H1 (cell line): ENCODE measurements at regions not wholly inside any gene's neighbourhood (a gene's known extent, or its start where the extent isn't known, plus 50 kb on each side); places are given as distances from the start of the nearest gene placed in this dataset.

Experiments used
- CTCF ChIA-PET: fragments of 300-600 bp; sonication (Branson Sonifier 250); formaldehyde crosslinking; loops from one replicate; lab custom pipeline; 2021; ENCODE audit not compliant: partially characterized antibody; lab: Charles Lee
- POLR2A ChIA-PET: fragments of 300-600 bp; sonication (Branson Sonifier 250); formaldehyde crosslinking; loops from one replicate; lab custom pipeline; 2021; ENCODE audit warnings: inconsistent platforms; ENCODE audit not compliant: partially characterized antibody; lab: Charles Lee
- DNase-seq, 2 experiments: peaks; one replicate each; pipeline versions ENCODE4 v3.0.0 to v3.0.0-alpha.2; 2010 to 2022; ENCODE audit warnings: low spot score in 2 of 2, low read depth in 1 of 2, mixed read lengths in 1 of 2
- FAIRE-seq: peaks from 2 replicates; lab custom pipeline; 2011; peaks lifted over from hg19 to GRCh38; lab: Jason Lieb, UNC
- H2AFZ ChIP-seq: 2 replicates; pipeline ENCODE4 v1.8.1; 2012; ENCODE audit warnings: low read length, inconsistent platforms
- H2AK5ac ChIP-seq: 2 replicates; pipeline ENCODE4 v1.6.1; 2013; ENCODE audit warnings: low read depth, low read length
- H2BK120ac ChIP-seq: replicated peaks from 2 replicates; pipeline ENCODE3; 2013; ENCODE audit warnings: low read depth, low read length, inconsistent platforms
- H2BK12ac ChIP-seq: 2 replicates; pipeline ENCODE4 v1.6.1; 2013; ENCODE audit warnings: low read depth, low read length
- H2BK15ac ChIP-seq: 2 replicates; pipeline ENCODE4 v1.6.1; 2013; ENCODE audit warnings: low read length
- H2BK20ac ChIP-seq: 2 replicates; pipeline ENCODE4 v1.6.1; 2013; ENCODE audit warnings: low read length
- H2BK5ac ChIP-seq: 2 replicates; pipeline ENCODE4 v1.6.1; 2013; ENCODE audit warnings: low read depth, low read length
- H3K14ac ChIP-seq: 2 replicates; pipeline ENCODE4 v1.6.1; 2013; ENCODE audit warnings: inconsistent platforms; ENCODE audit not compliant: insufficient read length
- H3K18ac ChIP-seq: 2 replicates; pipeline ENCODE4 v1.6.1; 2013; ENCODE audit warnings: low read length; ENCODE audit errors: extremely low read depth
- H3K23ac ChIP-seq: 2 replicates; pipeline ENCODE4 v1.6.1; 2013; ENCODE audit warnings: inconsistent platforms; ENCODE audit not compliant: insufficient read length
- H3K23me2 ChIP-seq: 2 replicates; pipeline ENCODE4 v1.6.1; 2013; ENCODE audit warnings: low read depth, low read length
- H3K27ac ChIP-seq: 2 replicates; pipeline ENCODE4 v1.6.1; 2011; ENCODE audit warnings: low read depth, low read length, inconsistent platforms
- H3K27me3 ChIP-seq, 4 experiments: replicated peaks in 1 of 4; 1 replicate in 1 of 4; 2 replicates in 3 of 4; pipeline versions ENCODE4 v1.6.1 to v1.8.1; 2011 to 2013; ENCODE audit warnings: low read length in 3 of 4, mild to moderate bottlenecking in 3 of 4, inconsistent platforms in 2 of 4, mixed read lengths in 2 of 4, moderate library complexity in 1 of 4; ENCODE audit not compliant: control insufficient read depth in 3 of 4, insufficient read depth in 3 of 4; ENCODE audit errors: extremely low read depth in 1 of 4
- H3K36me3 ChIP-seq, 4 experiments: 2 replicates each; pipeline versions ENCODE4 v1.6.1 to v1.8.1; 2011 to 2013; ENCODE audit warnings: mild to moderate bottlenecking in 4 of 4, low read length in 3 of 4, moderate library complexity in 2 of 4, control low read depth in 1 of 4, inconsistent platforms in 1 of 4; ENCODE audit not compliant: insufficient read depth in 4 of 4, control insufficient read depth in 2 of 4
- H3K4ac ChIP-seq: replicated peaks from 2 replicates; pipeline ENCODE3; 2013; ENCODE audit warnings: low read length, low read depth, mixed read lengths, inconsistent platforms; ENCODE audit not compliant: insufficient read length
- H3K4me1 ChIP-seq, 4 experiments: replicated peaks in 1 of 4; 1 replicate in 1 of 4; 2 replicates in 3 of 4; pipeline versions ENCODE4 v1.6.1 to v1.8.1; 2011 to 2013; ENCODE audit warnings: low read length in 3 of 4, inconsistent platforms in 2 of 4, mixed read lengths in 1 of 4; ENCODE audit not compliant: insufficient read depth in 4 of 4, control insufficient read depth in 3 of 4
- H3K4me2 ChIP-seq, 2 experiments: 2 replicates each; pipeline versions ENCODE4 v1.6.1 to v1.8.1; 2011 to 2013; ENCODE audit warnings: low read depth in 2 of 2, low read length in 2 of 2, control low read depth in 1 of 2, inconsistent platforms in 1 of 2, mild to moderate bottlenecking in 1 of 2; ENCODE audit not compliant: insufficient read depth in 1 of 2
- H3K4me3 ChIP-seq, 4 experiments: fragments of 200-600, 300-600 bp in 1 of 4; sonication (generic), shearing (Covaris generic), sonication (Bioruptor Twin) in 1 of 4; 2 replicates each; pipeline versions ENCODE4 v1.5.1 to v1.8.1; 2011 to 2016; ENCODE audit warnings: low read length in 4 of 4, low read depth in 3 of 4, control low read depth in 2 of 4, inconsistent platforms in 2 of 4, mild to moderate bottlenecking in 2 of 4, mixed read lengths in 1 of 4, moderate library complexity in 1 of 4; ENCODE audit not compliant: insufficient read depth in 2 of 4; ENCODE audit errors: extremely low read depth in 1 of 4
- H3K56ac ChIP-seq: replicated peaks from 2 replicates; pipeline ENCODE3; 2013; ENCODE audit warnings: low read depth, mild to moderate bottlenecking, mixed read lengths, low read length, inconsistent platforms; ENCODE audit not compliant: insufficient read length
- H3K79me1 ChIP-seq: 2 replicates; pipeline ENCODE4 v1.6.1; 2013; ENCODE audit warnings: low read depth, low read length, control low read depth
- H3K79me2 ChIP-seq, 2 experiments: 2 replicates each; pipeline versions ENCODE4 v1.6.1 to v1.8.1; 2012 to 2013; ENCODE audit warnings: low read length in 2 of 2, mild to moderate bottlenecking in 2 of 2, inconsistent platforms in 1 of 2; ENCODE audit not compliant: insufficient read depth in 2 of 2, control insufficient read depth in 1 of 2
- H3K9ac ChIP-seq, 4 experiments: replicated peaks in 1 of 4; 1 replicate in 1 of 4; 2 replicates in 3 of 4; pipeline versions ENCODE4 v1.6.1 to v1.8.1; 2011 to 2013; ENCODE audit warnings: low read depth in 3 of 4, low read length in 3 of 4, control low read depth in 2 of 4, mild to moderate bottlenecking in 2 of 4, moderate library complexity in 2 of 4, inconsistent platforms in 1 of 4; ENCODE audit errors: extremely low read depth in 1 of 4
- H3K9me3 ChIP-seq, 2 experiments: 2 replicates each; pipeline versions ENCODE4 v1.6.1 to v1.8.1; 2012 to 2013; ENCODE audit warnings: mild to moderate bottlenecking in 2 of 2, moderate library complexity in 2 of 2, control low read depth in 1 of 2, inconsistent platforms in 1 of 2, low read depth in 1 of 2, low read length in 1 of 2, mixed read lengths in 1 of 2; ENCODE audit not compliant: insufficient read depth in 2 of 2
- H4K20me1 ChIP-seq, 2 experiments: replicated peaks in 1 of 2; 2 replicates each; pipeline versions ENCODE3 to v1.8.1; 2011 to 2013; ENCODE audit warnings: inconsistent platforms in 2 of 2, low read length in 2 of 2, mild to moderate bottlenecking in 1 of 2; ENCODE audit not compliant: insufficient read depth in 2 of 2, control insufficient read depth in 1 of 2
- H4K5ac ChIP-seq: 2 replicates; pipeline ENCODE4 v1.6.1; 2013; ENCODE audit warnings: low read length, low read depth, mixed read lengths, inconsistent platforms; ENCODE audit not compliant: insufficient read length
- H4K8ac ChIP-seq: 2 replicates; pipeline ENCODE4 v1.8.0; 2013; ENCODE audit warnings: mild to moderate bottlenecking, moderate library complexity, low read length, inconsistent platforms; ENCODE audit not compliant: insufficient read depth; ENCODE audit errors: extremely low read depth
- H4K91ac ChIP-seq: replicated peaks from 2 replicates; pipeline ENCODE3; 2013; ENCODE audit warnings: low read length, mixed read lengths, inconsistent platforms; ENCODE audit not compliant: insufficient read length
- HDAC6 ChIP-seq: IDR thresholded peaks from one replicate; pipeline ENCODE4 v1.7.1; 2012; ENCODE audit warnings: low read depth, mild to moderate bottlenecking, inconsistent platforms, low read length, moderate library complexity
- SP4 ChIP-seq: IDR thresholded peaks from 2 replicates; pipeline ENCODE4 v1.6.1; 2012; ENCODE audit warnings: low read length, inconsistent platforms
- TAF7 ChIP-seq: optimal IDR thresholded peaks from 2 replicates; pipeline ENCODE3; 2011; ENCODE audit warnings: low read depth, mild to moderate bottlenecking, inconsistent platforms, low read length, moderate library complexity, borderline replicate concordance
- TBP ChIP-seq: IDR thresholded peaks from 2 replicates; pipeline ENCODE4 v1.6.1; 2011; ENCODE audit warnings: low read depth, low read length, improper control_type of control experiment
- WGBS, 2 experiments: shearing (Covaris generic) in 1 of 2; methylation state at CpG; one replicate each; pipeline versions ENCODE4 v1.1.6 to v1.1.7; 2013 to 2015; ENCODE audit warnings: low lambda C conversion rate in 2 of 2, mixed read lengths in 2 of 2, inconsistent platforms in 1 of 2, low coverage in 1 of 2, missing lambda C conversion rate in 1 of 2; ENCODE audit not compliant: insufficient replicate concordance in 2 of 2, insufficient coverage in 1 of 2, insufficient read length in 1 of 2; ENCODE audit errors: extremely low coverage in 1 of 2, missing lambda C conversion rate in 1 of 2; 5-methylcytosine and 5-hydroxymethylcytosine counted together
- TF ChIP-seq, protein P1 (sequence below): IDR thresholded peaks from 2 replicates; pipeline ENCODE4 v1.6.1; 2012; ENCODE audit warnings: inconsistent platforms
- TF ChIP-seq, protein P2 (sequence below), 3 experiments: IDR thresholded peaks; 1 replicate in 2 of 3; 2 replicates in 1 of 3; pipeline versions ENCODE4 v1.5.1 to v1.6.1; 2011; ENCODE audit warnings: low read length in 3 of 3, mild to moderate bottlenecking in 3 of 3, inconsistent platforms in 2 of 3, low read depth in 1 of 3, moderate library complexity in 1 of 3; ENCODE audit not compliant: insufficient read depth in 1 of 3; ENCODE audit errors: control extremely low read depth in 1 of 3

DNA sequence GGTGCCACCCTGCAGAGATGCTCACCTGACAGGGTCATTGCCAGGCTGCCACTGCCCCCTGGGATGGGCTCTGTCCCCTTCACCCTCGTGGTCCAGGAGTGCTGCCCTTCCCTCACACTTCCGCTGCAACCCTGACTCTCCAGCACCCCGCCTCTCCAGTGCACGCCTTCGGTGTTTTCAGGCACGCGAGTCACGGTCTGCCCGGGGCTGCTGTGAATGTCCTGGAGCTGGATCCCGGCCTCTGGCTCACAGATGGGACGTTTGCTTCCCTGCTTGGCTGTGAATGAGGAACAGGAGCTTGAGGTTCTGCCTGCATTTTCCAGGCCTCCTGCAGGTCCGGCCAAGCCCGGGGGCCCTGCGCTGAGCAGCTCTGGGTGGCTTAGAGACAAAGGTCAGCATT, 343.4 kb downstream of the SMOC2 start:
- H3K23ac ChIP-seq: no peak overlapping the region
- H3K4me1 ChIP-seq: peaks cover 0 to 3% (median 0%) of the 10 kb centered on the region in 4 experiments; a peak in 2 of 7 replicates
- no peaks in the 10 kb centered on the region for H3K79me1 ChIP-seq
- H3K9me3 ChIP-seq: no peaks in the 10 kb centered on the region; a peak in 1 of 4 replicates
- ChIA-PET POLR2A (no interaction called here), CTCF (no interaction called here)
- H4K8ac ChIP-seq: no peak overlapping the region
- H3K27ac ChIP-seq: no peak overlapping the region
- no peaks in the 10 kb centered on the region for H4K20me1 ChIP-seq
- no peak overlapping the region for H2BK5ac ChIP-seq
- H2AK5ac ChIP-seq: no peak overlapping the region
- no peak overlapping the region for H3K4me2 ChIP-seq
- no peak for DNase-seq
- H3K36me3 ChIP-seq: no peaks in the 10 kb centered on the region
- H2BK15ac ChIP-seq: no peak overlapping the region
- H3K14ac ChIP-seq: no peak overlapping the region
- H2BK120ac ChIP-seq: no peak overlapping the region
- H3K79me2 ChIP-seq: no peaks in the 10 kb centered on the region
- no peak overlapping the region for H3K56ac ChIP-seq
- H3K18ac ChIP-seq: 0 out of 2 replicates have a peak overlapping the region, but pooled peaks have one; percentile 13
- H4K91ac ChIP-seq: peak overlapping the region; percentile 25
- no peak overlapping the region for H2BK20ac ChIP-seq
- H2BK12ac ChIP-seq: no peak overlapping the region; the same call in 1 of the 2 replicates
- H4K5ac ChIP-seq: no peak overlapping the region
- H3K4me3 ChIP-seq: no peak overlapping the region
- no peaks in the 10 kb centered on the region for H3K27me3 ChIP-seq
- 97% methylated on average over 14 of the region's 14 CpGs; no CpG with 5 or more reads in 1 of the 2 experiments for WGBS, 2 experiments
- no peak overlapping the region; the same call in 1 of the 2 replicates for H2AFZ ChIP-seq
- H3K23me2 ChIP-seq: no peaks in the 10 kb centered on the region
- no peak for TF ChIP-seq TAF7
- no peak for TF ChIP-seq HDAC6
- TF ChIP-seq SP4: no peak
- TF ChIP-seq, protein P1, sequence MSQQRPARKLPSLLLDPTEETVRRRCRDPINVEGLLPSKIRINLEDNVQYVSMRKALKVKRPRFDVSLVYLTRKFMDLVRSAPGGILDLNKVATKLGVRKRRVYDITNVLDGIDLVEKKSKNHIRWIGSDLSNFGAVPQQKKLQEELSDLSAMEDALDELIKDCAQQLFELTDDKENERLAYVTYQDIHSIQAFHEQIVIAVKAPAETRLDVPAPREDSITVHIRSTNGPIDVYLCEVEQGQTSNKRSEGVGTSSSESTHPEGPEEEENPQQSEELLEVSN: 0 out of 2 replicates have a peak, but pooled peaks have one; percentile 16
- TF ChIP-seq TBP: no peak
- TF ChIP-seq, protein P2, sequence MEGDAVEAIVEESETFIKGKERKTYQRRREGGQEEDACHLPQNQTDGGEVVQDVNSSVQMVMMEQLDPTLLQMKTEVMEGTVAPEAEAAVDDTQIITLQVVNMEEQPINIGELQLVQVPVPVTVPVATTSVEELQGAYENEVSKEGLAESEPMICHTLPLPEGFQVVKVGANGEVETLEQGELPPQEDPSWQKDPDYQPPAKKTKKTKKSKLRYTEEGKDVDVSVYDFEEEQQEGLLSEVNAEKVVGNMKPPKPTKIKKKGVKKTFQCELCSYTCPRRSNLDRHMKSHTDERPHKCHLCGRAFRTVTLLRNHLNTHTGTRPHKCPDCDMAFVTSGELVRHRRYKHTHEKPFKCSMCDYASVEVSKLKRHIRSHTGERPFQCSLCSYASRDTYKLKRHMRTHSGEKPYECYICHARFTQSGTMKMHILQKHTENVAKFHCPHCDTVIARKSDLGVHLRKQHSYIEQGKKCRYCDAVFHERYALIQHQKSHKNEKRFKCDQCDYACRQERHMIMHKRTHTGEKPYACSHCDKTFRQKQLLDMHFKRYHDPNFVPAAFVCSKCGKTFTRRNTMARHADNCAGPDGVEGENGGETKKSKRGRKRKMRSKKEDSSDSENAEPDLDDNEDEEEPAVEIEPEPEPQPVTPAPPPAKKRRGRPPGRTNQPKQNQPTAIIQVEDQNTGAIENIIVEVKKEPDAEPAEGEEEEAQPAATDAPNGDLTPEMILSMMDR (IDR thresholded peaks at IDR 0.05; ENCODE audit: control extremely low read depth in 1 of 3, insufficient read depth in 1 of 3, low read depth in 1 of 3, low read length in 3 of 3): no peak
- H3K4ac ChIP-seq: no peak overlapping the region
- H3K9ac ChIP-seq: no peak overlapping the region
- FAIRE-seq: no peak
